8988T (cell line): ENCODE measurements at regions not wholly inside any gene's neighbourhood (a gene's known extent, or its start where the extent isn't known, plus 50 kb on each side); places are given as distances from the start of the nearest gene placed in this dataset.
A peak's percentile ranks its signal among the peaks of the same experiment; 100 is the strongest.
"Not testable (repeated sequence)": the region's sequence is repeated elsewhere in the genome, so short reads cannot be mapped to it uniquely, and the experiment has no call there.

ENCODE experiments used
- DNase-seq: peaks from one replicate; pipeline ENCODE4 v3.0.0; 2011

- no peak for DNase-seq
Measured at GRCh38 chr12:59131462-59131861, 211.2 kb upstream of the LRIG3 start.

DNA sequence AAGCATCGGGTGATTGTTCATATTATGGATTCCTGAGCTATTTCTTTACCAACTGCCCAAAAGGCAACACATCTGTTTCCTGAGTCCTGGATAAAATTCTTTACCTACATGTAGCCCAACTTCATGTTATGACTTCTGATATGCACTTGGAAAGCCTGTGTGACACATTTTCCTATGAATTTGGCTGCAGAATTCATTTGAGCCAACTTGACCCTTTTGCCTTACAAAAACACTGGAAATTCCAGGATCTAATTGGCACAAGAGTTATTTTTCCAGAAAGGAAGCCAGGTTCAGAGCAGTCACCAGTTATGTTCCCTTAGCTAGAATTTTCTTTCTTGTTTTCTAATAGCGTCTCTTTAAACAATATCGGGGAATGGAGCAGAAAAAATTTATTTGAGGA, 202.5 kb upstream of the LRIG3 start:
- DNase-seq: no peak

DNA sequence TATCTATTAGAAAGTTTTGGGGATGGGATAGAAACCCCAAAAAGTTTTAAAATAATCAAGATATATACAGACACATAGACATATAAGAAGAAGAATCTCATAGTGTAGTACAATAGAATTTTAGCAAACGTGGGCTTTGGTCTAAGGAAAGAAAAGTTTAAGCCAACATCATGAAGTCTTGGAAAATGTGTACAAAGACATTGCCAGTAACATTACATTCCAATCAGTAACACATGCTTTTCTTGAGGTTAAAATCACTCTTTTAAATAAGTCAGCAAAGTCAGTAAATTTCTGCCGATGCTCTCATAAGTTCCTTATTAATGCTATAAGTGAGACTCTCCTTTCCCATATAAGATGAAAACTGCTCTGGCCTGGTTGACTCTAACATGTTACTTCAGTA, 201.1 kb upstream of the LRIG3 start:
- DNase-seq: no peak

GRCh38 chr12:59119676-59120075, 199.4 kb upstream of the LRIG3 start:
- DNase-seq: no peak

DNA sequence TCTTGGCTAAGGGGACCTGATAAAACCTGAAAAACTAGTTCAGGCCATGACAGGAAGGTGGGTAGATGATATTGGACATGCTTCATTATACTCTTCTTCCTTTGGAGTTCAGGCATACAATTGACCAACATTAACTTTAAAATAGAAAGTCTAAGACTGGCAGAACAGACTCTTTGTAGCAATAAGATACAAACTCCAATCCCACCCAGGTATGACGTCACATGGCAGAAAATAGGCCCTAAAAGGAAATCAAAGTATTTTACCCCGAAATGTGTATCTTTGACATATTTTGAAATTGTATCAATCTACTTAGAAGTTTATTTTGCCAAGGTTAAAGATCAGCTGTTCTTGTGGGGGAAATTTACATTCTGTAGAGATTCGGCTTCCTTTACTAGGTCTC, 198.1 kb upstream of the LRIG3 start:
- no peak for DNase-seq

DNA sequence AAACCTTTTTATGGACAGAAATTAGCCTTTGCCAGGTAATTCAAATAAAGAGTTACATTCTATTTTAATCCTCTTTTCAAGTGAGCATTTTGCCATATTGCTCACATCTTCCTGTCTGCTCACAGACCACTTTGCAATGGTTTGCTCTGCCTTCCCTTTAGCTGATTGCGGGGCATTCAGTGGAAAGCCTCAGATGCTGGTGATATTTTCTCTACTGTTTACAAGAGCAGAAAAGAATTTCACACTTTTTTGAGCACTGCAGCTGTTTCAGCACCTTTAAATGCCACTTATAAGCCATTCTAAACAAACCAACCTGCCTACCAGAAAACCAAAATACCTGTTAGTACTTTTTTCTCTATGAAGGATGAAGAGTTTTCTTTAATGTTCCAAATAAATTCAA, 195.7 kb upstream of the LRIG3 start:
- DNase-seq: no peak

GRCh38 chr12:59115526-59115925, 195.2 kb upstream of the LRIG3 start:
- no peak for DNase-seq

GRCh38 chr12:59113831-59114615, 193.7 kb upstream of the LRIG3 start:
- peak; percentile 18 for DNase-seq

- DNase-seq: no peak
Measured at GRCh38 chr12:59111851-59112250, 191.5 kb upstream of the LRIG3 start.

DNA sequence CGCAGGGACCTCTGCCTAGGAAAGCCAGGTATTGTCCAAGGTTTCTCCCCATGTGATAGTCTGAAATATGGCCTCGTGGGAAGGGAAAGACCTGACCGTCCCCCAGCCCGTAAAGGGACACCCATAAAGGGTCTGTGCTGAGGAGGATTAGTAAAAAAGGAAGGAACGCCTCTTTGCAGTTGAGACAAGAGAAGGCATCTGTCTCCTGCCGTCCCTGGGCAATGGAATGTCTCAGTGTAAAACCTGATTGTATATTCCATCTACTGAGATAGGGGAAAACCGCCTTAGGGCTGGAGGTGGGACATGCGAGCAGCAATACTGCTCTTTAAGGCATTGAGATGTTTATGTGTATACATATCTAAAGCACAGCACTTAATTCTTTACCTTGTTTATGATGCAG, 188.2 kb upstream of the LRIG3 start:
- DNase-seq: not testable (repeated sequence)

GRCh38 chr12:59100585-59100984, 180.3 kb upstream of the LRIG3 start:
- DNase-seq: no peak

GRCh38 chr12:59097876-59098275, 177.6 kb upstream of the LRIG3 start:
- no peak for DNase-seq

DNA sequence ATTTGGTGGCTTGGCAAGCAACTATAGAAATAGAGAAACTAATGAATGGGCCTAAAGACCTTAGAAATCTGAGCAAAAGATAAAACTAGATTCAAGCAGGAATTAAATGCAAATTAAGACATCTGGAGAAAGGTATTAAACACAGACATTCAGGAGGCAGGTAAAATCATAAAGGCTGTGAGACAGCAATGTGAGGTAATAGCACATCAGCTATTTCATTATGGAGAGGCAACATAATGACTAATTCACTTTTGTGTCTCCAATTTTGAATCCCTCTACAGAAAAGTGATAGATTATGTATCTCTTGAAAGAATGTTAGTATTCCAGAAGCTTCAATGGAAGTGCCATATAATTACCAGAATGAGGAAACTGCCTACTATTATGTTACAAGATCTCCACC, 175.9 kb upstream of the LRIG3 start:
- DNase-seq: no peak

DNA sequence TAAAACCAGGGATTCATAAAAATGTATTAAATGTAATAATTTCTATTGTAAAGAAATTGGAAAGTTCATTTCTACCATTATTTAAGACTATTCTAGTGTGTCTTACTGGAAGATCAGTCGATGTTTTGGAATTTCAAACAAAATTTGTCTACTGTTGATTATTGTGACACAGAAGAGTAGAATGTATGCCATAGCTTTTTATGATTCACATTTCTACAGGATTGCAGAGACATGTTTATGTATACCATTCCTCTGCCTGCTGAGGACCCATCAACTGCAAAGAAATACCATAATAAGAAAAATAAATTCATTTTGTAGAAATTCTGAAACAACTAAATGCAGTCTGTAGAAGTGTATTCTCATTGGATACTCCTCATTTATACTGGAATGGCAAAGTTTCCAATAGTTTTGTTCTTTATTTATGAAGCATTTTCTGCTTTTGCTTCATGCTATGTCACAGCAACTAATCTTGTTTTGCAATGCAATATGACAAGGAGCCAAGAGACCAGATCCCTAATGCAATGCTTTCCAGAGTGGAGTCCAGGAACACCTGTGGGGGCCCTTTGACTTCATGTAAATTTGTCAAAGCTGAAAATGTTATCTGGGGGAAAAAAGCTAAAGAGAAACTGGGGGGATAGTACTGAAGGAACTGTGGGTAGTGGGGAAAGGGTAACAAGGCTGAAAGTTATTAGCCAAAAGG, 172.9 kb upstream of the LRIG3 start:
- DNase-seq: no peak

DNA sequence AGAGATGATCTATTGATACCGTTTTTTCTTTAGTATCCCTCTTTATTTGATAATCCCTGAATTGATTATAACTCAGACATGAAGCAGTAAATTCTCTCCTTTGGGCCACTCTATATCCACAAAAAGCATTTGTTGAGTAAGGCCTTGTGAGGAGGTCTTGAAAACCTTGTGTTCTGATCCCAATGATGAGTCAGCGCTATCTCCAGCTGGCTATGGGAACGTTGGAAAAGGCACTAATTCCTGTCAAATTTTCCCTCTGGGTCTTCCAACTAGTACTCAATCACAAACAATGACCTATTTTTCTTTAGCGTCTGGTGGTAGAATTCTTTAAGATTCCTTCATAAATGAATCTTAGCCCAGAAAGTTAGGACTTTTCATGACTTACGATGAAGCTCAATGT, 168.4 kb upstream of the LRIG3 start:
- DNase-seq: no peak

GRCh38 chr12:59087691-59088090, 167.4 kb upstream of the LRIG3 start:
- no peak for DNase-seq

DNA sequence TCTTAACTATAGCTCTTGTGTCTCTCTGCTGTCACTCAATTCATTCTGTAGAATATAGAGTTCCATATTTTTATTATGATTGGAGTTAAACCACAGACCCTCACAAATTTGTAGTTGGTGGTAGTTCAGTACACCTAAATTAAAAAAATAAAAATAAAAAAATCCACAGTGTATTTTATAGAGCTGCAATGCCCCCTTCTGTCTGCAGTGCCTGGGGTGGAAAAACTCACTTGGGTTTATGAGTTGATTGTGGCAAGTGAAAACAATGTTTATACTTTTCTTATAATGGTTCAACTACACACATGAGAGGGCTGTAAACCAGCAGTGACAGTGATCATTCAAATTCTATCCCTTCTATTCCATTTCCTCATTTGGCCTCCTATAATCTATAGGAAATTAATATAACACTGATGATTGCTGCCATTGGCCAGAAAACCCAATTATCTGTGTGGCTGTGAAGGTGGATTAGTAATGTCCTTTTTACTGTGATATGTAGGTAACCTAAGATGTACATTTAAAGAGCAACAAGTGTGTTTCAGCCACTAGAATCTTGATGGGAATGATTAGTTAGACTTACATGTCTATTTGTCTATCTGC, 166.9 kb upstream of the LRIG3 start:
- DNase-seq: no peak

DNA sequence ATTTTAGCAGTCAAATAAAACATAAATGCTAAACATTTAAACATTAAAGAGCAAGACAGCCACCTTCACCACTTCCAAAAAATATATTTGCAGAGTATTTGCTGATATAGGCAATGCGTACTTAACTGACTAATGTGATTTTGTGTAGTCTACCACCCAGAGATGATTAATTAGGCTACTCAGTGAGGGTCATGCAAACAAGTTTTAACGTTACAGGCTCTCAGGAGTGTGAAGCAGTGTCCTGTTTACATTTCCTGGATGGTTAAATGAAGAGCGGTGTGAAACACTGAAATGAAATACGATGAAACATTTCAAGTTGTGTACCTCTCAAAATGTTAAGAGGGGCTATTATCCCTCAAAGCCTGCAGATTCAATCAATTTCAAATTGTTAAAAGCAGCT, 165.8 kb upstream of the LRIG3 start:
- no peak for DNase-seq

- DNase-seq: no peak
Measured at GRCh38 chr12:59085690-59086089, 165.4 kb upstream of the LRIG3 start.

DNA sequence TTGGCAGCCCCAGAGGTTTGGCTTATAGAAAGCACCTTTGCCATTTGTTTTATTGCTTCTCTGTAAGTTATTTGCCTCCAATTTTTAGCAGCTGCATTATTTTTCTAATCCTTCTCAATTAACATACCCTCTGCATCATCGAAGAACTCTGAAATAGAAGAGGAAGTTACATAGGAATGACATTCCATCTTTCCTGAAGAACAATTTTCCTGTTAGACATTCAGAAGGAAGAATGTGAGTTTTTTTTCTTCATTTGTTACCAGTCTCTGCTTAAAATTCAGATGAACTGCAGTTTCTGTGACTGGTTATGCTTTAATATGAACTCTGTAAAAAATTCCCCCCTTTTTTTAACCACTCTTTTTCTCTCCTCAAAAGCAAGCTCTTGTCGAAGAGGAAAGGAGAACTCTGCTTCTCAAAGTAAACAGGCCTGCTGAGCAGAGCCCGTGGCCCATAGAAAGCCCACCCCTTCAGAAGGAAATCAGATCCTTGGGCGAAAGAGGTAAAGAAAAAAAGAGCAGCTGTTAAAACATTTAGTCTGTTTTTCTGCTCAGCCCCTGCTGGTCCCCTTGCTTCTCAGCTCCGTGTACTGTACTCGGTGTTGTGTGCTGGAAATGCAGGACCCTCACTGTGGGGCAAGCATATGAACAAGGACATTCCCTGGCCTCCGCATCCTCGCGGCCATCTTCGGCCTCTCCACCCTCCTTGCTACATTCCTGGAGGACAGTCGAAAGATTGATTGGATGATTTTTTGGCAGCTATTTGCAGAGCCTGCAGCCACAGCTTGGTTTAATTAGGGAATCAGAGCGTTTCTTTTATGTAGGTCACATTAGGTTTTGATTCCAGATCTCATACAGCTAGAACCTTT, 164.4 kb upstream of the LRIG3 start:
- no peak for DNase-seq

DNA sequence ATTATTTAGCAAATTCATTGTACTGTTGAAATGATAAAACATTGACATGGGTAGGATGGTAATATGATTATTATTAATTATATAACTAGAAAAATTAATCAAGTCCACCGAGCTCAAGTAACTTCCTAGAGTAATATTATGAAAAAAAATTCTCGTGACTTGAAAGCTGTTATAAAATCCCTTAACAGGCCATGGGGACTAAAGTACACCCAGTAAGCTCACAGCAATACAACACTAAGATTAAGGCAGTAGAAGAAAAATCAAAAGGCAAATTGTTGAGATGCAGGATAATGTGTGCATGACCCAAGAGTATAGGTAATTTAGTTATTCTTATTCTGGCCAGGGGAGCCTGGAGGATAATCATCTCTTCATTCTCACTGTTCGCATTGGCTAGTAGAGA, 162.6 kb upstream of the LRIG3 start:
- no peak for DNase-seq

DNA sequence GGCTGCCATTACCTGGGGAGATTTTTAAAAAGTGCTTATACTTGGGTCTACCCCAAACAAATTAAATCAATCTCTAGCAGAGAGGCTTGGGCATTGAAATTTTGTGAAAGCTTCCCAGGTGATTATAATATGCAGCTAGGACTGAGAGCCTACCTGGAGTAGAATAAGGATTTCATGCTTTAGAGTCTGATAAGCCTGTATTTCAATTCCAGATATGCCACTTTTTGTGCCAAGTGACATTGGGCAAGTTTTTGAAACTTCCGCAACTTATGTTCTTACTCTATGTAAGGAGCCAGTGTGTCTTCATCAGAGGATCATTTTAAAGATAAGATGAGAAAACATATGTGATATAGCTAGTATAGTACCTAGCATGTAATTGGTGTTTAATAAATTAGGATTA, 159.8 kb upstream of the LRIG3 start:
- DNase-seq: no peak

DNA sequence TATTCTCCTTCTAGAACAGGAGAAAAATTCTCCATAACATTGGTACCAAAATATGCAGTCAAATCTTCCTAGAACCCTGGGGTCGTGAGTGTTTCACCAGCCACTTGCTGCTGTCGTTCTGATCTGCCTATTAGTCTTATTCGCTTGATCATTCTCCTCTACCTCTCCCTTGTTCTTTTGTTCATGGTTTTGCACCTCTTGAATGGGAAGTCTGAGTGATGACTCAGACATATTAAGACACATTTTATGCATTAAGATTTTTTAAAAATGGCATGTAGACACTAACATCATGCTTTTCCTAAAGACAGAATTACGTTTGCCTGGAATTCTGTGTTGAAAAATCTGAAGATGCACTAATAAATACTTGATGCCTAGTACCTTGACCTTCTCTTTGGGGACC, 159.2 kb upstream of the LRIG3 start:
- no peak for DNase-seq
